ENCODE measurements at regions not wholly inside any gene's neighbourhood (a gene's known extent, or its start where the extent isn't known, plus 50 kb on each side); places are given as distances from the start of the nearest gene placed in this dataset.

DNA sequence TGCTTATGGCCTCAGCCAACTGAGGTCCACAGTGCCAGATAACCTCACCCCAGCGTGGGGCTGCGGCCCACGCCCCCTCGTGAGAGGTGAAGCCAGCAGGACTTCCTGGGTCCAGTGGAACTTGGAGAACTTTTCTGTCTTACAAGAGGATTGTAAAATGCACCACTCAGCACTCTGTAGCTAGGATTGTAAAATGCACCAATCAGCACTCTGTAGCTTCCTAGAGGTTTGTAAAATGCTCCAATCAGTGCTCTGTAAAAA, 109.1 kb downstream of the AKAP11 start:
- H2BK5ac ChIP-seq (ENCODE audit: low read depth, low read length), result no peak overlapping the region
- H3K4me3 ChIP-seq (ENCODE audit: extremely low read depth in 1 of 4, insufficient read depth in 2 of 4, low read depth in 3 of 4, low read length in 4 of 4), result no peak overlapping the region
- H3K9ac ChIP-seq (replicated peaks in 1 of 4; ENCODE audit: extremely low read depth in 1 of 4, low read depth in 3 of 4, low read length in 3 of 4), result no peak overlapping the region
- DNase-seq (ENCODE audit: low read depth in 1 of 2, low spot score in 2 of 2) (no peak), FAIRE-seq (no peak)
- no peaks in the 10 kb centered on the region for H3K4me1 ChIP-seq (replicated peaks in 1 of 4; ENCODE audit: control insufficient read depth in 3 of 4, insufficient read depth in 4 of 4, low read length in 3 of 4)
- H3K23ac ChIP-seq (ENCODE audit: insufficient read length), result no peak overlapping the region
- no peak overlapping the region for H4K91ac ChIP-seq (replicated peaks; ENCODE audit: insufficient read length, low read length)
- no peaks in the 10 kb centered on the region for H3K79me2 ChIP-seq (ENCODE audit: control insufficient read depth in 1 of 2, insufficient read depth in 2 of 2, low read length in 2 of 2)
- no peak overlapping the region for H3K56ac ChIP-seq (replicated peaks; ENCODE audit: insufficient read length, low read depth, low read length)
- H3K36me3 ChIP-seq (ENCODE audit: control insufficient read depth in 2 of 4, insufficient read depth in 4 of 4, low read length in 3 of 4), result no peaks in the 10 kb centered on the region
- POLR2A ChIA-PET (ENCODE audit: partially characterized antibody), result no interaction called here
- no peak overlapping the region for H2AK5ac ChIP-seq (ENCODE audit: low read depth, low read length)
- H4K5ac ChIP-seq (ENCODE audit: insufficient read length, low read depth, low read length), result no peak overlapping the region
- CTCF ChIA-PET (ENCODE audit: partially characterized antibody), result interaction anchor here (0.6 kb wide), 1 partner anchor 214 kb away, joined by 3 read pairs; no protein-coding TSS in a partner anchor
- no peak overlapping the region for H3K4me2 ChIP-seq (ENCODE audit: insufficient read depth in 1 of 2, low read depth in 2 of 2, low read length in 2 of 2)
- H3K79me1 ChIP-seq (ENCODE audit: low read depth, low read length), result no peaks in the 10 kb centered on the region
- no peak overlapping the region for H3K14ac ChIP-seq (ENCODE audit: insufficient read length)
- no peak overlapping the region for H3K27ac ChIP-seq (ENCODE audit: low read depth, low read length)
- no peak overlapping the region for H3K18ac ChIP-seq (ENCODE audit: extremely low read depth, low read length)
- no peak overlapping the region for H2BK20ac ChIP-seq (ENCODE audit: low read length)
- no peaks in the 10 kb centered on the region; the same call in 1 of the 2 replicates for H3K23me2 ChIP-seq (ENCODE audit: low read depth, low read length)
- H2BK15ac ChIP-seq (ENCODE audit: low read length), result no peak overlapping the region
- H4K20me1 ChIP-seq (replicated peaks in 1 of 2; ENCODE audit: control insufficient read depth in 1 of 2, insufficient read depth in 2 of 2, low read length in 2 of 2), result no peaks in the 10 kb centered on the region
- 100% methylated on average over 3 of the region's 4 CpGs; no CpG with 5 or more reads in 1 of the 2 experiments for WGBS, 2 experiments (ENCODE audit: extremely low coverage in 1 of 2, insufficient coverage in 1 of 2, insufficient read length in 1 of 2, insufficient replicate concordance in 2 of 2, low coverage in 1 of 2, low lambda C conversion rate in 2 of 2, missing lambda C conversion rate in 1 of 2)
- H4K8ac ChIP-seq (ENCODE audit: extremely low read depth, insufficient read depth, low read length), result no peak overlapping the region
- H2BK12ac ChIP-seq (ENCODE audit: low read depth, low read length), result no peak overlapping the region
- peaks cover 0 to 4% of the 10 kb centered on the region in 2 experiments; a peak in 1 of 4 replicates for H3K9me3 ChIP-seq (ENCODE audit: insufficient read depth in 2 of 2, low read depth in 1 of 2, low read length in 1 of 2)
- no peak overlapping the region for H2BK120ac ChIP-seq (replicated peaks; ENCODE audit: low read depth, low read length)
- no peak overlapping the region for H2AFZ ChIP-seq (ENCODE audit: low read length)
- H3K4ac ChIP-seq (replicated peaks; ENCODE audit: insufficient read length, low read depth, low read length), result no peak overlapping the region
- H3K27me3 ChIP-seq (replicated peaks in 1 of 4; ENCODE audit: control insufficient read depth in 3 of 4, extremely low read depth in 1 of 4, insufficient read depth in 3 of 4, low read length in 3 of 4), result no peaks in the 10 kb centered on the region
- TF ChIP-seq SRF (IDR thresholded peaks at IDR 0.05; ENCODE audit: low read depth, low read length) (no peak), PHF8 (conservative IDR thresholded peaks at IDR 0.05; ENCODE audit: low read depth, low read length) (no peak), SAP30 (IDR thresholded peaks at IDR 0.05; ENCODE audit: insufficient read depth, insufficient replicate concordance, low read length) (no peak), BCL11A (IDR thresholded peaks at IDR 0.05; ENCODE audit: low read depth in 2 of 2, low read length in 2 of 2) (no peak)

Measured in H1 (cell line).